Activated CD4-positive, alpha-beta T cell treated with anti-CD3 and anti-CD28 coated beads, Interleukin-2, amount 50 U/mL, for 16 hours (primary cell): ENCODE measurements at regions not wholly inside any gene's neighbourhood (a gene's known extent, or its start where the extent isn't known, plus 50 kb on each side); places are given as distances from the start of the nearest gene placed in this dataset.
A peak's percentile ranks its signal among the peaks of the same experiment; 100 is the strongest.
"Not testable (repeated sequence)": the region's sequence is repeated elsewhere in the genome, so short reads cannot be mapped to it uniquely, and the experiment has no call there.

Source experiments
- DNase-seq: peaks from one replicate; pipeline ENCODE4 v3.0.0-alpha.2; 2020

DNA sequence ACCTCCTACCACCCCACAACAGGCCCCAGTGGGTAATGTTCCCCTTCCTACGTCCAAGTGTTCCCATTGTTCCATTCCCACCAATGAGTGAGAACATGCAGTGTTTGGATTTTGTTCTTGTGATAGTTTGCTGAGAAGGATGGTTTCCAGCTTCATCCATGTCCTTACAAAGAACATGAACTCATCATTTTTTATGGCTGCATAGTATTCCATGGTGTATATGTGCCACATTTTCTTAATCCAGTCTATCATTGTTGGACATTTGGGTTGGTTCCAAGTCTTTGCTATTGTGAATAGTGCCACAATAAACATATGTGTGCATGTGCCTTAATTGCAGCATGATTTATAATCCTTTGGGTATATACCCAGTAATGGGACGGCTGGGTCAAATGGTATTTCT is 81.6 kb downstream of the P2RY10 start:
- DNase-seq: not testable (repeated sequence)

DNA sequence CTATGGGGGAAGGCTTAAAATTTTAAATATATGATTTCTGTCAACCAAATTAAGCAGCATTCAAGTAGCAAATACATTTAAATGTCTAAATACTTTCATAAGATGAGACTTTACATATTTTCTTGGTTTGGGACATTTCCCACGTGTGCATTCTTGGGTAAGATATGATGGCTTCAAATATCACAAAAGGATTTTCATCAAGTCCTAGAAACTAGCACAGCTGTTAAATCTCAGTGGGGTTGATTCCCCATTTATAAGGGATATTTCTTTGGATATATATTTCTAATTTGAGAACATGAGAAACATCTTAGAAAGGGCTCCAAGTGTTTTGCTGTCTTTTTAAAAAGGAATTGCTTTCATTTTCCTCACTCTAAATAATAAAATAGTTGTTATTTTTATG is 90.2 kb downstream of the P2RY10 start:
- no peak for DNase-seq

DNA sequence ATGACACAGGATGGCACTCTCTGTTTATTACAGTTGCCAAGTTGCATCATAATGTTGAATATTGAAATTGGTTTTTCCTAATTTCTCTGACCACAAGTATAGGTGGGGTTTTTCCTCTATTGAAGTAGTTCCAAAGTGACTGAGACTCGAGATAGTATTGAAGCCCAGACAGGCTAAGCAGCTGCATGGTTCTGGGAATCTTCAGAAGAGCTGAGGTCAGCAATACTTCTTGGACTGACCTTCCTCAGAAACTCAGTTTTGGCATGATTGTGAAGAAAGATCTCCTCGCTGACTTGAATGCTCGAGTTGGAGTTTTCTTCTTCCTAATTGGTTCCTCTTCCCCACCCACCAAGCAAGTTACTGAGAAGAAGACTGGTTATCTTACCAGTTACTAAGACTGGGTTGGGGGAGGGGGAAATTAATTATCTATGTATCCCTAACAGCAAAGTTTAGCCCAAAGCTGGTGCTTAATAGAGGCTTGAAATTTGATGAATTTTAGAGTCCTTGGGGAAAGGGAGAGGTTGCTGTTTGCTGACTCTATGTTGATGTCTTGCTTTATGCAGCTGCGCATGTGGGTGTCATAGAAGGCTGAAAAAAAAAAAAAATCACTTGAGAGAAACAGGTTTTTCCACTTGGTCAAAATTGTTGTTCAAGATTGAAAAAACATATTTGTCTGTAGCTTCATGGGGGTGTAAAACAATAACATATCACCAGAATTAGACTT is 91.1 kb downstream of the P2RY10 start:
- DNase-seq: no peak

DNA sequence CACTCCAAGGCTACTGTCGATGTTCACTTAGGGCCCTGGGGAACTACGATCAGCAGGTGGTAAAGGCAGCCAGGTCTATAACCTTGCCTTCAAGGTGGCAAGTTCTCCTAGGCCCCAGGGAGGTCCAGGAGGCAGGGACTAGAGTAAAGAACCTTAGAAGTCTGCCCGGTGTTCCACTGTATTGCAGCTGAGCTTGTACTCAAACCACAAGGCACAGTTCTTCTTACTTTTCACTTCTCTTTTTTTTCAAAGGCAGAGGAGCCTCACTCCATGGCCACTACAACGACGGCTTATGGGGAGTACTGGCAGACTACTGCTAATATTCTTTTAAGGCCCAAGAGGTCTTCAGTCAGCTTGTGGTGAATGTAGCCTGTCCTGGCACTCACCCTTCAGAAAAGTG is 78.8 kb upstream of the GPR174 start:
- DNase-seq: no peak

DNA sequence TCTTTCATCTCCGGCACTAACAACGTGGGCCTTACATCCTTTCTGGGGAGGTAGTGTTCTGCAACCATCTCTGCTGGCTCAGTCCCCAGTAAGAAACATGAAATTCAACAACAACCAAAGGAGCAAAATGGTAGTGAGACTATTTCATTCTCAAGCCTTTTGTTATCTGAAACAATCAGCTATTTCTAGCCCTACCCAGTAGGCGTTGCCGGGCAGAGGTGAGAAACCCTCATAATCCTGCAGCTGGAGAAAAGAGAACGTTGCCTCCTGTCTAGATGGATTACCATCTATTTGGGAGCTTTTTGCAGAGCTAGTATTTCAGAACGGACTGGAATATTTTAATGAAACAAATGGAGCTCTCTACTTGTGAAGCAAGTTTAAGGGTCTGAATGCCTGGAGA is 66.4 kb upstream of the GPR174 start:
- DNase-seq: no peak

DNA sequence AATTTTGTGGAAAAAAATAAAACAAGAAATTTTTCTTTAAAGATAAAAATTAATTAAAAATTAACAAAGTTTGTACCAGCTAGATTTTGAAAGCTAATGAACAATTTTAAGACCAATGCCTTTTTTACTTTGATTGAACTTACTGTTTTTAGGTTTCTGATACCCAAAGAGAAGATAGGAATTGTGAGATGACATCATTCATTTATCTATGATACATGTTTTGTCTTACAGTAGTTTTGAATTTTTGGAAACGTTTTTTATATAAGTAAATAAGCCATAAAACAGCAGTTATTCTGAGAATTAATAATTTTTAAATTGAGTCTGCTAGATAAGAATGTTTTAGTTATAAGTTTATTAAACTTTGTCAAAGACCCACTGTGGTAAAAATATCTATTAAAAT is 65.0 kb upstream of the GPR174 start:
- no peak for DNase-seq

DNA sequence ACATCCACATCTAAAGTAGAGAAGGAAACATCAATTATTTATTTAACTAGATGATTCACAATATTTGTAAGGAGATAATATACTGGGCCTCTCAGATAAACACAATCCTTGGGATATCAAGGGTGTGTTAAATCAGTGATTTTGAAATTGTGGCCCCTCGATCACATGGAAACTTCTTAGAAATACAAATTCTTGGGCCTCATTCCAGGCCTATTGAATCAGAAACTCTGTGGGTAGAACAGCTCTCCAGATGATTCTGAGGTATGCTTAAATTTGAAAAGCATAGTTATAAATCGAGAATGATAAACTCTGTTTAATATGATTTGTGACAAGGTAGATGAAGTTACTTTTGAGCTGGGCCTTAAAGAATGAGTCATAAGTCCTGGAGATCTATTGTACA is 64.3 kb upstream of the GPR174 start:
- DNase-seq: no peak

DNA sequence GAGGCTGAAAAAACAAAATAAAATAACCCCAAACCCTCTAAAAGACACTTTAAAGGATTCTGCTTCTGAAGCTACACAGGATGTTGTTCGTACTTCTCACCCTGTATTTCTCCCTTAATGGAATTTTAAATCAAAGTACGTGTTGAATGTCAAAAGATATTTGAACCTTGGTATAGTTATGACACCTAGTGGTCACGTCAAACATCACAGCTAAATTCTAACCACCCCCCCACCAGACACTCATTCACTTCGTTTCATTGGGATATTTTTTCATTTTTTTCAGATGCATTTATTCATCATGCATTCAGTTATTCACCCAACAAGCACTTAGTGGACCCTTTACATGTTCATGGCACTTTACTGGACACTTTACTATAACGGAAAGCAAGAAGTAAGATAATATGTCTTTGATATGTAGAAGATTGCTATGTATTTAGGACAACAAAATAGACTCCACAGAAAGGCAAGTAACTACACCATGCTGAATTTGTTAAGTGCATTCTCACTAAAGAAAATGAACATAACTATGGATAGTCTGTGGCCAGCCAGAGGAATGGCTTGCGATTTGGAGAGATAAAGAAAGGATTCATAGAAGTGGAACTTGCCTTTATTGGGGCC is 62.5 kb upstream of the GPR174 start:
- DNase-seq: peak; percentile 68

DNA sequence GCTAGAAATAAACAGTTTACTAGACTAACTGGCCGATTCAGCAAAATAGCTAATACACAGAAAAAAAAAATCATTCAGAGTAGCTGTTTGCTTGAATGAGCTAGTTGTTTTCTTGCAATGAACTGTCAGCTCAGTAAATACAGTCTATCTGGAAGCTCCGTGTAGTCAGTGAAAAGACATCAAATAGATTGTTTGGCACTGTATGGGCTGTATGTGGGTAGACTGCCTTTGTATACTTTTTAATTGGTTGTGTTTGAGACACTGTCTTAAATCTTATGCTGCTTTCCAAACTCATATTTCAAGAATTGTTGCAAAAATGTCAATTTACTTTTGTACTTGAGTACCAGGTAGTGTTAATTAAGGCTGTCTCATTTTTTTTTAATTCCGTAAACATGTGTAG is 61.6 kb upstream of the GPR174 start:
- no peak for DNase-seq

DNA sequence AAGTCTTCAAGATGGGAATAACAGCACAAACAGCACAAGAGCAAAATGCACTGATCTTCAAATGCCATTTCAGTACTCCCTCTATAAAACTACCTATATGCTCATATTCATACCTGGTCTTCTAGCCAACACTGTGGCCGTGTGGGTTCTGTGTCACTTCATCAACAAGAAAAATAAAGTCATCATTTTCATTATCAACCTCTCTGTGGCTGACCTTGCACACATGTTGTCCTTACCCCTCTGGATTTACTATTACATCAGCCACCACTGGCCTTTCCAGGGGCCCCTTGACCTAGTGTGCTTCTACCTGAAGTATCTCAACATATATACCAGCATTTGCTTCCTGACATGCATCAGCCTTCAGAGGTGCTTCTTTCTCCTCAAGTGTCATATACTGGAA is 59.6 kb upstream of the GPR174 start:
- DNase-seq: no peak

DNA sequence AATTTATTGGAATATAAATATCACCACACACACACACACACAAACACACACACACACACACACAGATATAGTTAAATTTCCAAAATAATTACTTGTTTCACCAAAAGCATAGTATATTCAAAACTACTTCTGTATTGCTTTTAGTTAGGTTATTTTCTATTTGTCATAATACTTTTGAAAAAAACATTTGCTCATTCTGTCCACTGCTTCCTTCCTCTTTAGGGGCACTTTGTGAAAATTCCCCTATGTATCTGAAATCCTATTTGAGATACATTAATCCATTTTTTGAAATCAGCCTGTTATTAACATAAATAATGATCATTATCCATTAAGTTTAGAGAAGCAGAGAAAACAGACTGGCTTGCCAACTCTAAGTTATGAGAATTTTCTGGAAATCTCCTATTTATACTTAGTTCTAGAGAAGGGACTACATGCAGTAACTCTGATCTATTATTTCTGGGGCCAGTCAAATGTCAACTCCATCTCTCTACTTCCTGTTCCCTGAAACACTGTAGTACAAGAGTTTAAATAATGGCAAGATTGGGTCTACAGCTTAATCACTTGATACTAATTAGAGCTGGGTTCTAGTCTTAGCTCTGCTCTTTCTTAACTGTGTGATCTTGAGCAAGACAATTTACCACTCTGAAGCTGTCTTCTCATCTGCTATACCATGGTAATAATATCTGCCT is 54.4 kb upstream of the GPR174 start:
- DNase-seq: no peak

DNA sequence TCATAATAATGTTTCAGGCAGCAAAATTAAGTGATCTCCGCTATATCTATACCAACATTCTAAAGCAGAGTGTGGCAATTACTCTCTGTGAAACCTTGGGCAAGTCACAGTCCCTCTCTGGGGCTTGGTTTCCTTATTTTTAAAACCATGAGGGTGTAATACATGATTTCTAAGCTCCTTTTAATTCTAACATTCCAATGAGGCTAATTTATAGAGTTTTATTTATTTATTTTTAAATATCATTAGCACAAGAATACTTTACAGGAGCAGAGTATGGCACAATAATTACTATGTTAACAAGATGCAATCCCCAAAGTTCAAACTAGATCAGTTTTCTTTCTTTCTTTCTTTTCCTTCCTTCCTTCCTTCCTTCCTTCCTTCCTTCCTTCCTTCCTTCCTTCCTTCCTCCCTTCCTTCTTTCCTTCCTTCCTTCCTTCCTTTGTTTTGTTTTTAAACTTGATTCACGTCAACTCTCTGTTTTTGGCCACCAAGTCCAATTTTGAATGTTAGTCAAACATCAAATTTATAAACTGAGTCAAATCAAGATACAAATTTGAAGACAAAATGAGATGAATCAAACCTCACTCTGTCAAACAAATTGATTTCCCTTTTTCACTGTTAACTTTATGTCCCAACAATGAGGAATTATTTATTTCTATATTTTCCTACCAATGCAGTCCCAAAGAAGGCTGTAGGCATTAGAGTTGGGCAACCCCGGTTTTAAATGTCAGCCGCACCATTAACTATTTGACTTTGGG is 50.2 kb upstream of the GPR174 start:
- no peak for DNase-seq
